ENCODE measurements at regions not wholly inside any gene's neighbourhood (a gene's known extent, or its start where the extent isn't known, plus 50 kb on each side); places are given as distances from the start of the nearest gene placed in this dataset.

DNA sequence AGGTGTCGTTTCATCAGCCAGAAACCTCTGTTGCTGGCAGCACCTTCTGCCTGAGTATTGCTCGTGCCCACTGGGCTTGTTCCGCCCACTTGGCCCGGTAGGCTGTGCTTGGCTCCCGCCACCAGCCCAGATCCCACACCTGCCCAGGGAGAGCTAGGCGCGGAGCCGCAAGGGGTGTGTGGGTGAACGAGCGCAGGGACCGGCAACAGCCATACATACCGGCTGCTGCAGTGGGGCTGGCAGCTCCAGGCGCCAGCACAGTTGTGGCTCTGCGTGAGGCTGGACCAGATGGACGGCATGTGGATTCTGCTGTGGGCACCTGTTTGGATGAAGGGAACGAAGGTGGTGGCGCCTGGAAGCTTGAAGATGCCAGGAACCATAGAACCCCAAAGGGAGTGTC lies 331.5 kb upstream of the MCTP2 start:
- FAIRE-seq = no peak
- no peak for DNase-seq (ENCODE audit: extremely low spot score, insufficient read length, low read depth)

DNA sequence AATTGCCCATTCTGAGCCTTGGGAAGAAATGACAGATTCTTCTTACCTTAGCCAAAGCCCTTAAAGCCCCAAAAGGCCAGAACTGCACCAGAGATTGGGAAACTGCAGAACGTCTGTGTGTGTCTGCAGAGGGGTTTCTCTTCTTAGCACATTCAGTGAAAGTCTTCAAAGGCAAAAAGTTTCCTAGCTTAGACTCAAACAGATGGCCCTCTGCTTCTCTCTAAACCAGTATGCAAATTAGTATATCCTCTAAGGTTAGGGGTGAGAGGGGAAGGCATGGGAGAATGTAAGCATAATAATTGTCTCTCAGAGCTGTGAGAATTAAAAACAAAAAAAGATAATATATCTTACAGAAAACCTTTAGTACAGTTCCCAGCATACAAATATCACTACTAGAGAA lies 334.0 kb upstream of the MCTP2 start:
- DNase-seq (ENCODE audit: extremely low spot score, insufficient read length, low read depth) = no peak
- FAIRE-seq = no peak

DNA sequence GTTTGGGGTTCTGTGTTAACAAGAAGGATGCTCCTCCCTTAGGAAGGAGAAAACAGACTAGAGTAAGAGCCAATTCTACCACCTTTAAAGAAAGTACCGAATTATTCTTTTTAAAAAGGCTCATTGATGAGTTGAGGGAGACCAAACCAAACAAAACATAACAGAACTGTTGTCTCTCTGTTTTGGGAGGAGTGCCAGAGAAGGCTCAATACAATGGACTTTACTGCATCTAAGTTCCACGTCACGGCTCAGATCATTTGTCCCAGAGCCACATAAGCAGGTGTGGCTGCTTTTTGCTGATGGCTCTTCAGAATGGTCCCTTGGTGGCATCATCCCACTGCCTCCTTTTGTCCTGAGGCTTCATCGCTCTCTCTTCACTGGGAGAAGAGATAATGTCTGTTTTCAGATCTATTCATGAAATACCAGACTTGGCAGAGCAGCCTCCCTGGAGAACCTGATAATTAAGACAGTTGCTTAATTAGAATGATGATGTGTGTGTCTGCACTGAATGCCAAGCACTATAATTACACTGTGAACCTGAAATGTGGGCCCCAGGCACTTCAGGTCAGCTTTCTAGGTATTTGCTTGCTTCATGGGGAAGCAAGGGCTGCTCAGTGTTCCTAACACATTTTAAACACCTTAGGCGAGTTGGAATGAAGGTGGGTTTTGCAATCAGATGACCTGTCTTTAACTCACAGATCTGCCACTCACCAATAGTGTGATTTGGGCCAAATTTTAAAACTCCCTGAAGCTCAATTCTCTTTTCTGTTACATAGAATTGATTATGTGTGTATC lies 335.2 kb upstream of the MCTP2 start:
- FAIRE-seq = no peak
- DNase-seq (ENCODE audit: extremely low spot score, insufficient read length, low read depth) = no peak

DNA sequence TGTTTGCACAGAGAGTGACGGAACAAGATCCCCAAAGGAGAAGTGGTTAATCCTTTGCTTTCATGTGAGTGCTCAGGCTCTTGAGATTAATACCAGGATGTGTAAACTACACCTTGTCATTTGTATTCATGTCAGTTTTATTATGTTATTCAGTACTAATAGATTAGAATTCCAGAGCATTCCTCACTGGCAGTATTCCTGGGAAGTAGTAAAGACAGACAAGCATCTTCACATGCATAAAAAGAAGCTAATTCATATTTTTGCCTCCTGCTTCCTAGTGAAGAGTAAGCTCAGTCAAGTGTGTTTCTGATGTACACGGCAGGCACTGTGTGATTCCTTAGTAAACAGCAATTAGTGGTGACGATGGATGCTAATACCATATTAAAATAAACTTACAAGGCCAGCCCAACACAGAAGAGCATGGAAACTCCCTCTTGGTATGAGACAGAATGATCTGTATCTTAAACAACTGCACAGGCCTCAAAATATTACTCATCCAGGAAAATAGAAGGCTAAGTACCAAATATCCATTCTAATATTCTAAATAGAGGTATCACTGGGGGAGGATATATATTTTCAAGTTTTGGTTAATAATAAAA lies 336.8 kb upstream of the MCTP2 start:
- DNase-seq (ENCODE audit: extremely low spot score, insufficient read length, low read depth) = no peak
- FAIRE-seq = no peak

DNA sequence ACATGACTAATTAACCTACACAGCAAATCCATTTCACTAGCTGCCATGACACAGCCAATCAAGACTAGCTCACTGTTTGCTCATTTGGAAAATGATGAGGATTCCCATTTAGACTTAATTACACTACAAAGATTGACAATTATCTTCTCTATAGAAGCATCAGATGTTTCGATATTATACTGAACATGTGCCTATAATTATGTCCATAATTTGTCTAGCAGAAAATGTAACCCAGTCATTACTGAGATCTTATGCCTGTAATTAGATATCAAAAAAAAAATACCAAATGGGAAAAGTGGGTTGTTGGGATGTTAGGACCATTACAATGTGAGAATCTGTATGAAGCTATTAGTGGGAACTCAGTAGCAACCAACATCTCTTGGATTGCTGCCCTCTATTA lies 344.2 kb upstream of the MCTP2 start:
- DNase-seq (ENCODE audit: extremely low spot score, insufficient read length, low read depth) (no peak), FAIRE-seq (no peak)

DNA sequence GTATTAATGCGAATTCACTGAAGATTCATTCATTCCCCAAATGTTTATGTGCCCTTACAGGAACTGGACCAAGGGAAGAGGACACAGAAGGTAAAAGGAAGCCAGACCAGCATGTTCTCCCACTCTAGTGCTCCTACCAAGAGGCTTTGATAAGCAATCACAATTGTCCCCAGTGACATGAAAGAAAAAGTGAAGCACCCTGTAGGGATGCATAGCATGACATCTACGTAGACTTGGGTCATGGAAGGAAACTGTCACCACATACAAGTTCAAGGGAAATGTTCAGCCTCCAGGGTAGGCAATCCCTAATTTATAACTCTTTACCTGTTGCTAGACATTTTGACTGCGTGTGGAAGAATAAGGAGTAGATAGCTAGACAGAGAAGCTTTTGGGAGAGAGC lies 348.6 kb upstream of the MCTP2 start:
- no peak for DNase-seq (ENCODE audit: extremely low spot score, insufficient read length, low read depth)
- FAIRE-seq = no peak

DNA sequence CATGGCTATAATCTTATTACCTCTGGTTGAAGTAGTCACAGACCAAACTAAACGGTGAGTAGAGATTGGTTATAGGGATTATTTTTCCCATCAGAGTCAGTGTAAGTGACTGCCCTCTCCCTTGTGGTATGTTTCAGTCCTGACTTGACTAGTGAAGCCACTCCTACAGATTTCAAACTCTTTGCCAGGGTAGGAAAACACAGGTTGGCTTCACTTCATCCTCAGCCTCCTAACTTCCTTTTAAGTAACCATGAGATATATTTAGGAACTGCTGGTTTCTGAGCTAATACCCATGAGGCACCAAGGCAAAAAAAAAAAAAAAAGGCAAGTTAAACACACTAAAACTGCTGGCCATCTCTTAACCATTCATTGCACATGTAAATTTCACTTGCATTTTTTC lies 349.2 kb upstream of the MCTP2 start:
- no peak for FAIRE-seq
- DNase-seq (ENCODE audit: extremely low spot score, insufficient read length, low read depth) = no peak

DNA sequence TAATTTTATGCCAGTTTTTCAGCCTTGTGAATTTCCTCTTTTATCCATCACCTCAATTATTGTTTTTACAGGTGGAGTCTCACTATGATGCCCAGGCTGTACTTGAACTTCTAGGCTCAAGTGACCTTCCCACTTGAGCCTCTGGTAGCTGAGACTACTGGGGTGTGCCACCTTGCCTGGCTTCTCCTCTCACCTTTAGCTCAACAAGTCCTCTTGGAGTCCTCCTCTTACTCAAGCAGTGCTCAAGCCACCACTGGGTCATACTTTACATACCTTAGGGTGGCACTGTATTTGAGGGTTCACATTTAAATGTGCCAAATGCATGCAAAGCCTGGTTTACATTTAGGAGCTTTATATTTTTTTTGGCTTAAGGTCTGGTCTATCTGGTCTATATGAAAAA lies 350.1 kb upstream of the MCTP2 start:
- DNase-seq (ENCODE audit: extremely low spot score, insufficient read length, low read depth) (no peak), FAIRE-seq (no peak)

DNA sequence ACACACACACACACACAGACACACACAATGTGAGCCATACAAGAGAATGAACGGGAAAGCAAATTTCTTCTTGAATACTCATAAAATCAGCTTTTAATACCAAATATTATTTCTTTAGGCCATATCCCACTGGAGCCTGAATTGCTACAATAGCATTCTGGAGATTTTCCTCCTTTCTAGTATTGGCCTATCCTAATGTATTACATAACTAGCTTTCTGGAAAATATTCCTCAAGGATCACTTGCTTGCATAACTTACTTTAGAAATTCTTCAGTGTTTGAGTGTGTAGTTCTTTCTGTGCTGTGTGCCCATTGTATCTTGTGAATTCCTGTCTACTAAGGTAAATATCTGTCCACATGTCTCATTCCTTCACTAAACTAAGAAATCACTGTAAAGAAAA lies 351.0 kb upstream of the MCTP2 start:
- FAIRE-seq = no peak

DNA sequence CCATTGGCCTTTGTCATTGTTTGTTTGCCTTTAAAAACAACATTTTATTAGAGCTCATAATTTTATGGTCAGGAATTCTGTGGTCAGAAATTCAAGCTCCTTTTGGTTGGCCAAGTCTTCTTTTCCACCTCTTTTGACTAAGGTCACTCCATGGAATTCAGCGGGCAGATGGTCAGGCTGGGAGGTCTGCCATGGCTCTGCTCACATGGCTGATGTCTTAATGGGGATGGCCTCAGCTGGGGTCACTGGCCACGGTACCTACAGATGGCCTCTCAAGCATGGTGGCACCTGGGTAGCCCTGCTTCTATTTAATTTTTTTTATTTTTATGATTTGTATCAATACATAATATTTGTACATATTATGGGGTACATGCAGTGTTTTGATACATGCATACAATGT lies 360.8 kb upstream of the MCTP2 start:
- FAIRE-seq (no peak), DNase-seq (ENCODE audit: extremely low spot score, insufficient read length, low read depth) (no peak)

More for the DNA sequence above, 351.0 kb upstream of the MCTP2 start:
- DNase-seq (ENCODE audit: extremely low spot score, insufficient read length, low read depth) = no peak

DNA sequence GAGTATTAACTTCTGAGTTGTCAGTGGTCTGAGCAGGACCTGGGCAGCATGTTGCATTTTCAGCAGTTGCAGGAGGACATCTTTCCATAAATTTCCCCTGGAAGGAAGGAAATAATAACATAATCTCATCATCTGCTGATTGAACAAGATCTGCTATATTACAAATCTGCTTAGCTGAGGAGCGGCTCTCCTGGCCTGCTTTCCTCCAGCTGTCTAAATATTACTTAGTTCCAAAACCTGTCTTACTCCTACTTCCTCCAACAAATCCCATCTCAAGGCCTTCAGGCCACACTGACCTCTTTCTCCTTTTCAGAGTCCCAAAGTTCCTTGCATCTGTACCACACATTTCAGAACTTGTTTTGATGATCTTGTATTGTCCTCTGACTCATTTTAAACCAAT lies 364.4 kb upstream of the MCTP2 start:
- DNase-seq (ENCODE audit: extremely low spot score, insufficient read length, low read depth) = no peak
- FAIRE-seq = no peak

DNA sequence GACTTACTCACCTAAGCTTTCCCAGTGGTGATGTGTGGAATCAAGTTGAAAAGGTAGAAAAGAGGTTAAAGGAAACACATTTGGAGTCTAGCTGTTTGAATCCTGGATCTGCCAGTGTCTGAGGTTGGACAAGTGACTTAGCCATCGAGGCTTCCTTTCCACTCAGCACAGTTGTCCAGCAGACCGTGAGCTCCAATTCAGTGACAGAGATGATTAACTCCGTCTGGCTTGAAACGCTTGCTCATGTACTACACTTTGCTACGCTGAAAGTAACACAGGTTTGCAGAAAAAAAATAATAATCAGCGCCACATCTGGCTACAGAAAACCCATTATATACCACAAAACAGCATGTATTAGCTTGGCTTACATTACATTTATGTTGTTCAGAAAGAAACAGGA lies 364.9 kb upstream of the MCTP2 start:
- FAIRE-seq = no peak
- DNase-seq (ENCODE audit: extremely low spot score, insufficient read length, low read depth) = no peak

DNA sequence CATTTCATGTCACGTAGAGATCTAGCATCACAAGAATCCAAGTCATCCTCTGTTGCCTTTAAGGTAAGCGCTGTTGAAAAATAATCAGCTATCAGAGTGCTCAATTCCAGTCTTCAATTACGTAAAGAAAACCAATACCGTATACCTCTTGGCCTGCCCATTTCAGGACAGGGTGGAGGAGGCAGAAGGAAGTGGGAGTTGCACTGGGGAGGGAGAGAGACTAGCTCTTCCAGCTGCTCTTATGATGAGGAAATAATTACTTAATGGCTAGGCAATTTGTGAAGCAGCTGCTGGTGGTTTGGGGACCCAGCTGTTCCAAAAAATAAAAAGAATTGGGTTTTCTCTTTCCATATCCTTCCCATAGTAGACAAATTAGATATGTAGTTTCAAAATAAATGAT lies 365.8 kb upstream of the MCTP2 start:
- DNase-seq (ENCODE audit: extremely low spot score, insufficient read length, low read depth) (no peak), FAIRE-seq (no peak)

DNA sequence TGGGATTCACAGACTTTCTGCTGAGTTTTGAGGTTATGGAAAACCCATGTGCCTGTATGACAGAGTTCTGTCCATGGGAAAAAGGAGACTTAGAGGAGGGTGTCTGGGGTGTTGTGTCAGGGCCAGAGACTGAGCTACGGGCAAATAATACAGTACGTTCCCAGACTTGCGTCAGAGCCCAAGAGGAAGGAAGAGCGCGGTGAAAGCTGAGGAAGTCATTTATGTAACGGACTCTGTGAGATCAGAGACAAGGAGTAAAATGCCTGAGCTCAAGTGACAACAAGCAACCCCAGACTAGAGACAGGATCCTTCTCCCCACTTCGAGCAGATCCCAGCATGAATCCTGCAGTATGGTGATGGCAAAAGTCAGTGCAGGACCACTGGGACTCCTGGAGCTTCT lies 368.6 kb upstream of the MCTP2 start:
- DNase-seq (ENCODE audit: extremely low spot score, insufficient read length, low read depth) (no peak), FAIRE-seq (no peak)

DNA sequence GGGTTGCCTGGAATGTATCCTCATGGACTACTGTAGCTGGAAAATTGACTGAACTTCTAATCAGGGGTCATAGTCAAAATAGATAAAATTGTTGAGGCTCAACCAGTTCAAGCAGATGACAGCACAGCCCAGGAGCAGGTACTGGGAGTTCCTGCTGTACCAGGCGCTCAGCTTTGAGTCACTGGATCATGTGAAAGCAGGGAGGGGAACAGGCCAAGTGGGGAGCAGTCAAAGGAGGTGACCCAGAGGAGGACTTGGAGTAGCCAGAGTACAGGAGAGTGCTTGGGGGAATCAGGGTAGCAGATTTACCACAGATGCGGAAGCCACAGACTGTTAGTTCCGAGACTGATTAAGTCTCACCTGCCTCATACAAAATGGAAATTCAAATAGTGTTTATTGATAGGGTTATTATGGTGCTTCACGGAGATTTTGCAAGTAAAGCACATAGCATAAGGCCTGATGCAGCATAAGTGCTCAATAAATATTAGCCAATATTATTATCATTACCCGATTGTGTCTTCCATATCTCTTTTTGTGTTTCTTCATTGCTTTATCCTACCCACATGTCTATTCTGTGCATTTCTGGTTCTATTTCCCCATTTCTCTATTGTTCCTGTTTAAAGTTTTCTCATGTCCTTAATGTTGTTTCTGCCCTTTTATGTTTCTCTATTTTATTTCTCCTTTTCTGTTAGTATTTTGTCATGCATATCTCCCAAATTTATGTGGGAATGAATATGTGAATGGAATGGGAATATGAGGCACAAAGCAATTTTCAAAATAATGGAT lies 369.2 kb upstream of the MCTP2 start:
- FAIRE-seq (no peak), DNase-seq (ENCODE audit: extremely low spot score, insufficient read length, low read depth) (no peak)

DNA sequence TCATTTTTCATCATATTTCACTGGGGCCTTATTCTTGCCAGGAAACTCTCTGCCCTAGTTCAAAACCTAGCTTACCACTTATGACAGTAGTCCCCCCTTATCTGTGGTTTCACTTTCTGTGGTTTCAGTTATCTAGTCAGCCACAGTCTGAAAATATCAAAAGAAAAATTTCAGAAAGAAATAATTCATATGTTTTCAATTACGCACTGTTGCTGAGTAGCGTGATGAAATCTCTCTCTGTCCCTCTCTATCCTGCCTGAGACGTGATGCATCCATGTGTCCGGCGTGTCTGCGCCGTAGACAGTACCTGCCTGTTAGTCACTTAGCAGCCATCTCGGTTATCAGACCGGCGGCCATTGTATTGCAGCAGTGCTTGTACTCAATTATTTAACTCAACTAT lies 369.9 kb upstream of the MCTP2 start:
- no peak for FAIRE-seq
- no peak for DNase-seq (ENCODE audit: extremely low spot score, insufficient read length, low read depth)

DNA sequence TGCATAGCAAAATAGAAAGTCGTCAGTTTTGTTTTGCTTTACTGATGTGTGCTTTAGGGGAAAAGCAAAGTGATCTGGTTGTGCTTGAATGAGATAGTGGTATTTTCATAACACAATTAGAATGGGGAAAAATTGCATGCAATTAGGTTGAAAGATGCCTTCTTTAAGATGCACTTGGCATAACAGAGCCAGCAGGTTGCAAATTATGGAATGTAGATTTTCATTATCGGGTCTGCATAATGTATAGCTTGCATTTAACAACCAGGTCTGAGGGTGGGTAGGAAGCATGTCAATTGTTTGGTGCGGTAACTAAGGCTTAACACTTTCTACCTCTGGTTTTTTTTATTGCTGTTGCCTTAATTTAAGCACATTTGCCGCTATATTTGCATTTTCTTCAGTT lies 370.7 kb upstream of the MCTP2 start:
- FAIRE-seq = no peak

DNA sequence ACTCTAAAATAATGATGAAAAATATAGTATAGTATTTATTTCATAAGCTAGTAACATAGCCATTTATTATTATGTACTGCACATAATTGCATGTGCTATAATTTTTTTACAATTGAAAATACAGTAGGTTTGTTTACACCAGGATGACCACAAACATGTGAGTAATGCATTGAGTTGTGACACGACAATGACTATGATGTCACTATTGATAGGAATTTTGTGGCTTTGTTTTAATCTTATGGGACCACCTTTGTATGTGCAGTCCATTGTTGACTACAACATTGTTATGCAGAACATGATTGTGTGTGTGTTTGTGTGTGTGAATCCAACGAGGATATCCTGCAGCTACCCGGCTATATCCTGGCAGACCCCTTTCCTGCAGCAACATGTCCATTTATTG lies 372.2 kb upstream of the MCTP2 start:
- FAIRE-seq = no peak
- DNase-seq (ENCODE audit: extremely low spot score, insufficient read length, low read depth) = no peak

More for the DNA sequence above, 370.7 kb upstream of the MCTP2 start:
- no peak for DNase-seq (ENCODE audit: extremely low spot score, insufficient read length, low read depth)

DNA sequence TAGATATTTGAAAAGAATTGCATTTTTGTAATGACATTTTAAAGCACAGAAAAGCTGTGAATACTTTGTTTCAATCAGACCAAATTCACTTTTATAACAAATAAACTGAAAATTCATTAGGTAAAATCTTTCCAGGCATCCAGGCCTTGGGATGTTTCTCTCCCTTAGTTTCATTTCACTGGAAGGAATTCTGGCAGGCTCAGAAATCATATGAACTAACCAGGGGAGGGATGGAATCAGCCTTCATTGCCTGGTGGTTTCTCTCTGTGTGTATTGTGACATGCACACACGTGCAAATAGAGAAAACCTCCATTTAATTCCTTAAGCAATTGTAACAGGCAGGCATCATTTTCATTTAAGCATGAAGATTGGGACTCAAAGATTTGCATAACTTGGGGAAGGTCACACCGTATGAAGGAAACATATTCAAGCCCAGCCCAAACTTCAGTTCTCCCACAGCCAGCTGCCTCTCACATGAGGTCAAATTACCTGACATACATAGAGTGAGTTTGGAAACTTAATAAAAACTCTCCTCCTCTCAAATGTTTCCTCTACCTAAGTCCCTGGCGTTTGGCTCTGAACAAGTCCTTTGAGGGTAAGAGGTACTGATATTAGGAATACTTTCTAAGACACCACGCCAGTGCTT lies 376.1 kb upstream of the MCTP2 start:
- FAIRE-seq = no peak
- DNase-seq (ENCODE audit: extremely low spot score, insufficient read length, low read depth) = no peak

DNA sequence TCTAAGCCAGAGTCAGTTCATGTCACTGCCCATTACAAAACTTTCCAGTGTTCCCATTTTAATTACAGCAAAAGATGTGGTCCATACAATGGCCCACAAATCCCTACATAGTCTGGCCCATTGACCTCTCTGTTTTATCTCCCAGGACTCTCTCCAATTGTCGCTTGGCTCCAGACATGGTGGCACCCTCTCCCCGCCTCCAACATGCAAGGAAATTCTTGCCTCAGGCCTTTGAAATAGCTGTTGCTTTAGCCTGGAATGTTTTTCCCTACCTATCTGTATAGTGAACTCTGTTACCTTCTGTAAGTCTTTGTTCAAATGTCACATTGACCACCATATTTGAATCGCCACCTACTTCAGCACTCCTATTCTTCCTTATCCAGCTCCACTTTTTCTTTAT lies 377.3 kb upstream of the MCTP2 start:
- DNase-seq (ENCODE audit: extremely low spot score, insufficient read length, low read depth) (no peak), FAIRE-seq (no peak)

DNA sequence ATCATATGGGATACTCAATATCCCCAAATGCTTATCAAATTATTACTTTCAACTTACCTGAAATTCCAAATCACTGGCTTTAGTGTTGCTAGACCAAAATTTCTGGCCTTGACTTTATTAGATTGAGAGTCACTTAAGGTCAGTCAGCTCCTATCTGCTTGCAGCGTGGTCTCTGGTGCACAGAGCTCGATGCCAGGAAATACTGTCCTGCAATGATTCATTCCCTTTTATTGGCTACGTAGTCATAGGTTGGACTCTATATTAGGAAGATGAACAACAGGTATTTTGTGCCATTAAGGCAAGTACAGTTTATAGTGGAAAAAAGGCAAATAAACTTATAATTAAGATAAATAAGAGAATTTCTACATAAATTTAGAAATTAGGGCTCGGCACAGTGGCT lies 378.6 kb upstream of the MCTP2 start:
- DNase-seq (ENCODE audit: extremely low spot score, insufficient read length, low read depth) (no peak), FAIRE-seq (no peak)
